H1 (cell line): ENCODE measurements at regions not wholly inside any gene's neighbourhood (a gene's known extent, or its start where the extent isn't known, plus 50 kb on each side); places are given as distances from the start of the nearest gene placed in this dataset.

Source experiments
- CTCF ChIA-PET: fragments of 300-600 bp; sonication (Branson Sonifier 250); formaldehyde crosslinking; loops from one replicate; lab custom pipeline; 2021; ENCODE audit not compliant: partially characterized antibody; lab: Charles Lee
- POLR2A ChIA-PET: fragments of 300-600 bp; sonication (Branson Sonifier 250); formaldehyde crosslinking; loops from one replicate; lab custom pipeline; 2021; ENCODE audit warnings: inconsistent platforms; ENCODE audit not compliant: partially characterized antibody; lab: Charles Lee
- DNase-seq, 2 experiments: peaks; one replicate each; pipeline versions ENCODE4 v3.0.0 to v3.0.0-alpha.2; 2010 to 2022; ENCODE audit warnings: low spot score in 2 of 2, low read depth in 1 of 2, mixed read lengths in 1 of 2
- FAIRE-seq: peaks from 2 replicates; lab custom pipeline; 2011; peaks lifted over from hg19 to GRCh38; lab: Jason Lieb, UNC
- H2AFZ ChIP-seq: 2 replicates; pipeline ENCODE4 v1.8.1; 2012; ENCODE audit warnings: low read length, inconsistent platforms
- H2AK5ac ChIP-seq: 2 replicates; pipeline ENCODE4 v1.6.1; 2013; ENCODE audit warnings: low read depth, low read length
- H2BK120ac ChIP-seq: replicated peaks from 2 replicates; pipeline ENCODE3; 2013; ENCODE audit warnings: low read depth, low read length, inconsistent platforms
- H2BK12ac ChIP-seq: 2 replicates; pipeline ENCODE4 v1.6.1; 2013; ENCODE audit warnings: low read depth, low read length
- H2BK15ac ChIP-seq: 2 replicates; pipeline ENCODE4 v1.6.1; 2013; ENCODE audit warnings: low read length
- H2BK20ac ChIP-seq: 2 replicates; pipeline ENCODE4 v1.6.1; 2013; ENCODE audit warnings: low read length
- H2BK5ac ChIP-seq: 2 replicates; pipeline ENCODE4 v1.6.1; 2013; ENCODE audit warnings: low read depth, low read length
- H3K14ac ChIP-seq: 2 replicates; pipeline ENCODE4 v1.6.1; 2013; ENCODE audit warnings: inconsistent platforms; ENCODE audit not compliant: insufficient read length
- H3K18ac ChIP-seq: 2 replicates; pipeline ENCODE4 v1.6.1; 2013; ENCODE audit warnings: low read length; ENCODE audit errors: extremely low read depth
- H3K23ac ChIP-seq: 2 replicates; pipeline ENCODE4 v1.6.1; 2013; ENCODE audit warnings: inconsistent platforms; ENCODE audit not compliant: insufficient read length
- H3K23me2 ChIP-seq: 2 replicates; pipeline ENCODE4 v1.6.1; 2013; ENCODE audit warnings: low read depth, low read length
- H3K27ac ChIP-seq: 2 replicates; pipeline ENCODE4 v1.6.1; 2011; ENCODE audit warnings: low read depth, low read length, inconsistent platforms
- H3K27me3 ChIP-seq, 4 experiments: replicated peaks in 1 of 4; 1 replicate in 1 of 4; 2 replicates in 3 of 4; pipeline versions ENCODE4 v1.6.1 to v1.8.1; 2011 to 2013; ENCODE audit warnings: low read length in 3 of 4, mild to moderate bottlenecking in 3 of 4, inconsistent platforms in 2 of 4, mixed read lengths in 2 of 4, moderate library complexity in 1 of 4; ENCODE audit not compliant: control insufficient read depth in 3 of 4, insufficient read depth in 3 of 4; ENCODE audit errors: extremely low read depth in 1 of 4
- H3K36me3 ChIP-seq, 4 experiments: 2 replicates each; pipeline versions ENCODE4 v1.6.1 to v1.8.1; 2011 to 2013; ENCODE audit warnings: mild to moderate bottlenecking in 4 of 4, low read length in 3 of 4, moderate library complexity in 2 of 4, control low read depth in 1 of 4, inconsistent platforms in 1 of 4; ENCODE audit not compliant: insufficient read depth in 4 of 4, control insufficient read depth in 2 of 4
- H3K4ac ChIP-seq: replicated peaks from 2 replicates; pipeline ENCODE3; 2013; ENCODE audit warnings: low read length, low read depth, mixed read lengths, inconsistent platforms; ENCODE audit not compliant: insufficient read length
- H3K4me1 ChIP-seq, 4 experiments: replicated peaks in 1 of 4; 1 replicate in 1 of 4; 2 replicates in 3 of 4; pipeline versions ENCODE4 v1.6.1 to v1.8.1; 2011 to 2013; ENCODE audit warnings: low read length in 3 of 4, inconsistent platforms in 2 of 4, mixed read lengths in 1 of 4; ENCODE audit not compliant: insufficient read depth in 4 of 4, control insufficient read depth in 3 of 4
- H3K4me2 ChIP-seq, 2 experiments: 2 replicates each; pipeline versions ENCODE4 v1.6.1 to v1.8.1; 2011 to 2013; ENCODE audit warnings: low read depth in 2 of 2, low read length in 2 of 2, control low read depth in 1 of 2, inconsistent platforms in 1 of 2, mild to moderate bottlenecking in 1 of 2; ENCODE audit not compliant: insufficient read depth in 1 of 2
- H3K4me3 ChIP-seq, 4 experiments: fragments of 200-600, 300-600 bp in 1 of 4; sonication (generic), shearing (Covaris generic), sonication (Bioruptor Twin) in 1 of 4; 2 replicates each; pipeline versions ENCODE4 v1.5.1 to v1.8.1; 2011 to 2016; ENCODE audit warnings: low read length in 4 of 4, low read depth in 3 of 4, control low read depth in 2 of 4, inconsistent platforms in 2 of 4, mild to moderate bottlenecking in 2 of 4, mixed read lengths in 1 of 4, moderate library complexity in 1 of 4; ENCODE audit not compliant: insufficient read depth in 2 of 4; ENCODE audit errors: extremely low read depth in 1 of 4
- H3K56ac ChIP-seq: replicated peaks from 2 replicates; pipeline ENCODE3; 2013; ENCODE audit warnings: low read depth, mild to moderate bottlenecking, mixed read lengths, low read length, inconsistent platforms; ENCODE audit not compliant: insufficient read length
- H3K79me1 ChIP-seq: 2 replicates; pipeline ENCODE4 v1.6.1; 2013; ENCODE audit warnings: low read depth, low read length, control low read depth
- H3K79me2 ChIP-seq, 2 experiments: 2 replicates each; pipeline versions ENCODE4 v1.6.1 to v1.8.1; 2012 to 2013; ENCODE audit warnings: low read length in 2 of 2, mild to moderate bottlenecking in 2 of 2, inconsistent platforms in 1 of 2; ENCODE audit not compliant: insufficient read depth in 2 of 2, control insufficient read depth in 1 of 2
- H3K9ac ChIP-seq, 4 experiments: replicated peaks in 1 of 4; 1 replicate in 1 of 4; 2 replicates in 3 of 4; pipeline versions ENCODE4 v1.6.1 to v1.8.1; 2011 to 2013; ENCODE audit warnings: low read depth in 3 of 4, low read length in 3 of 4, control low read depth in 2 of 4, mild to moderate bottlenecking in 2 of 4, moderate library complexity in 2 of 4, inconsistent platforms in 1 of 4; ENCODE audit errors: extremely low read depth in 1 of 4
- H3K9me3 ChIP-seq, 2 experiments: 2 replicates each; pipeline versions ENCODE4 v1.6.1 to v1.8.1; 2012 to 2013; ENCODE audit warnings: mild to moderate bottlenecking in 2 of 2, moderate library complexity in 2 of 2, control low read depth in 1 of 2, inconsistent platforms in 1 of 2, low read depth in 1 of 2, low read length in 1 of 2, mixed read lengths in 1 of 2; ENCODE audit not compliant: insufficient read depth in 2 of 2
- H4K20me1 ChIP-seq, 2 experiments: replicated peaks in 1 of 2; 2 replicates each; pipeline versions ENCODE3 to v1.8.1; 2011 to 2013; ENCODE audit warnings: inconsistent platforms in 2 of 2, low read length in 2 of 2, mild to moderate bottlenecking in 1 of 2; ENCODE audit not compliant: insufficient read depth in 2 of 2, control insufficient read depth in 1 of 2
- H4K5ac ChIP-seq: 2 replicates; pipeline ENCODE4 v1.6.1; 2013; ENCODE audit warnings: low read length, low read depth, mixed read lengths, inconsistent platforms; ENCODE audit not compliant: insufficient read length
- H4K8ac ChIP-seq: 2 replicates; pipeline ENCODE4 v1.8.0; 2013; ENCODE audit warnings: mild to moderate bottlenecking, moderate library complexity, low read length, inconsistent platforms; ENCODE audit not compliant: insufficient read depth; ENCODE audit errors: extremely low read depth
- H4K91ac ChIP-seq: replicated peaks from 2 replicates; pipeline ENCODE3; 2013; ENCODE audit warnings: low read length, mixed read lengths, inconsistent platforms; ENCODE audit not compliant: insufficient read length
- ASH2L ChIP-seq: fragments of 200-600, 300-600 bp; sonication (generic); IDR thresholded peaks from one replicate; pipeline ENCODE4 v1.7.1; 2017; ENCODE audit warnings: low read length
- CEBPB ChIP-seq: IDR thresholded peaks from 2 replicates; pipeline ENCODE4 v1.6.1; 2012; ENCODE audit warnings: low read depth, low read length
- CHD1 ChIP-seq: IDR thresholded peaks from 2 replicates; pipeline ENCODE4 v1.6.1; 2012; ENCODE audit warnings: low read depth, low read length, improper control_type of control experiment
- CREB1 ChIP-seq: IDR thresholded peaks from 2 replicates; pipeline ENCODE4 v1.6.1; 2012; ENCODE audit warnings: inconsistent platforms
- HDAC2 ChIP-seq, 2 experiments: fragments of 300-600 bp in 1 of 2; sonication (generic) in 1 of 2; IDR thresholded peaks; 2 replicates each; pipeline ENCODE4 v1.6.1; 2011 to 2012; ENCODE audit warnings: low read depth in 2 of 2, low read length in 2 of 2, mild to moderate bottlenecking in 2 of 2, moderate library complexity in 2 of 2, borderline replicate concordance in 1 of 2, inconsistent platforms in 1 of 2
- HDAC6 ChIP-seq: IDR thresholded peaks from one replicate; pipeline ENCODE4 v1.7.1; 2012; ENCODE audit warnings: low read depth, mild to moderate bottlenecking, inconsistent platforms, low read length, moderate library complexity
- JUN ChIP-seq: IDR thresholded peaks from 2 replicates; pipeline ENCODE4 v1.6.1; 2011; ENCODE audit warnings: low read depth, mild to moderate bottlenecking, improper control_type of control experiment, low read length
- KDM1A ChIP-seq: fragments of 200-600, 300-600 bp; sonication (generic); IDR thresholded peaks from 2 replicates; pipeline ENCODE4 v1.7.1; 2016; ENCODE audit warnings: mild to moderate bottlenecking, low read length, borderline replicate concordance
- KDM5A ChIP-seq: fragments of 200-600 bp; IDR thresholded peaks from 2 replicates; pipeline ENCODE4 v1.7.1; 2012; ENCODE audit warnings: mild to moderate bottlenecking, low read length, inconsistent platforms, mixed read lengths
- PHF8 ChIP-seq: fragments of 200-600 bp; sonication (generic); conservative IDR thresholded peaks from 2 replicates; pipeline ENCODE4 v1.7.1; 2012; ENCODE audit warnings: low read depth, mild to moderate bottlenecking, inconsistent platforms, low read length, moderate library complexity
- RBBP5 ChIP-seq: IDR thresholded peaks from 2 replicates; pipeline ENCODE4 v1.7.1; 2012; ENCODE audit warnings: low read depth, mild to moderate bottlenecking, inconsistent platforms, low read length, moderate library complexity, borderline replicate concordance
- SP1 ChIP-seq: IDR thresholded peaks from 2 replicates; pipeline ENCODE4 v1.6.1; 2011; ENCODE audit warnings: low read depth, low read length
- SP2 ChIP-seq: IDR thresholded peaks from 2 replicates; pipeline ENCODE4 v1.6.1; 2012; ENCODE audit warnings: mild to moderate bottlenecking, low read length, inconsistent platforms
- TAF1 ChIP-seq: IDR thresholded peaks from 2 replicates; pipeline ENCODE4 v1.6.1; 2011; ENCODE audit warnings: mild to moderate bottlenecking, low read depth, low read length
- TCF12 ChIP-seq: IDR thresholded peaks from 2 replicates; pipeline ENCODE4 v1.6.1; 2011; ENCODE audit warnings: low read depth, mild to moderate bottlenecking, low read length
- TEAD4 ChIP-seq: IDR thresholded peaks from 2 replicates; pipeline ENCODE4 v1.6.1; 2012; ENCODE audit warnings: low read depth, low read length, inconsistent platforms, mixed read lengths
- YY1 ChIP-seq: IDR thresholded peaks from 2 replicates; pipeline ENCODE4 v1.6.1; 2011; ENCODE audit warnings: low read depth, mild to moderate bottlenecking, low read length
- WGBS, 2 experiments: shearing (Covaris generic) in 1 of 2; methylation state at CpG; one replicate each; pipeline versions ENCODE4 v1.1.6 to v1.1.7; 2013 to 2015; ENCODE audit warnings: low lambda C conversion rate in 2 of 2, mixed read lengths in 2 of 2, inconsistent platforms in 1 of 2, low coverage in 1 of 2, missing lambda C conversion rate in 1 of 2; ENCODE audit not compliant: insufficient replicate concordance in 2 of 2, insufficient coverage in 1 of 2, insufficient read length in 1 of 2; ENCODE audit errors: extremely low coverage in 1 of 2, missing lambda C conversion rate in 1 of 2; 5-methylcytosine and 5-hydroxymethylcytosine counted together

DNA sequence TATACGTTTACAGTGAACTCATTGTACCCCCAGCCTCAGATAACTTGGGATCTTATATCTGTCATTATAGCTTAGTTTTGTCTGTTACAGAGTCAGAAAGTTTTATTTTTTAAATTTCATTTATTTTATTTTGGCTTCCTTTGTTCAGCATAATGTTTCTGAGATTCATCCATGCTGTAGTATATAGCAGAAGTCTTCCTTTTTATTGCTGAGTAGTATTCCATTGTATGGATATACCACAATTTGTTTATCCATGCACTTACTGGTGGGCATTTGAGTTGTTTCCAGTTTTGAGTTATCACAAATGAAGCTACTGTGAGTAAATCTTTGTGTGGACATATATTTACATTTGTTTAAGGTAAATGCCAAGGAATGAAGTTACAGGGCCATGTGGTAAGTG lies 122.3 kb downstream of the ADCYAP1 start:
- WGBS, 2 experiments = 78% methylated on average over 1 of the region's 1 CpG; no CpG with 5 or more reads in 1 of the 2 experiments
- no peak overlapping the region for H4K5ac ChIP-seq
- peaks cover 0 to 2% of the 10 kb centered on the region in 2 experiments for H4K20me1 ChIP-seq
- H4K91ac ChIP-seq = no peak overlapping the region
- no peak overlapping the region for H2BK15ac ChIP-seq
- no peak overlapping the region for H3K9ac ChIP-seq
- no peak overlapping the region for H3K18ac ChIP-seq
- no peak overlapping the region for H3K14ac ChIP-seq
- no peak overlapping the region for H2BK12ac ChIP-seq
- no peak overlapping the region for H3K56ac ChIP-seq
- H3K4me2 ChIP-seq = no peak overlapping the region
- no peaks in the 10 kb centered on the region for H3K4me1 ChIP-seq
- no peak overlapping the region for H2BK120ac ChIP-seq
- no peak overlapping the region for H3K27ac ChIP-seq
- no peak overlapping the region for H2AK5ac ChIP-seq
- no peak overlapping the region for H3K4ac ChIP-seq
- POLR2A ChIA-PET = no interaction called here
- CTCF ChIA-PET = no interaction called here
- FAIRE-seq (no peak), DNase-seq (no peak)
- H3K36me3 ChIP-seq = no peaks in the 10 kb centered on the region
- no peaks in the 10 kb centered on the region for H3K79me2 ChIP-seq
- no peak overlapping the region for H2BK20ac ChIP-seq
- H3K23ac ChIP-seq = no peak overlapping the region
- no peak overlapping the region for H4K8ac ChIP-seq
- H2AFZ ChIP-seq = no peak overlapping the region
- H3K79me1 ChIP-seq = no peaks in the 10 kb centered on the region; the same call in 1 of the 2 replicates
- no peak overlapping the region for H3K4me3 ChIP-seq
- no peaks in the 10 kb centered on the region for H3K23me2 ChIP-seq
- no peak overlapping the region for H2BK5ac ChIP-seq
- no peaks in the 10 kb centered on the region for H3K27me3 ChIP-seq
- H3K9me3 ChIP-seq = peaks cover 3 to 4% of the 10 kb centered on the region in 2 experiments; a peak in 2 of 4 replicates
- TF ChIP-seq SP2 (no peak), TEAD4 (no peak), RBBP5 (no peak), JUN (no peak), YY1 (no peak), KDM5A (no peak), CREB1 (no peak), TCF12 (no peak), CEBPB (no peak), ASH2L (no peak), TAF1 (no peak), HDAC2 (IDR thresholded peaks at IDR 0.05; ENCODE audit: borderline replicate concordance in 1 of 2, low read depth in 2 of 2, low read length in 2 of 2) (no peak), CHD1 (no peak), PHF8 (no peak), KDM1A (no peak), HDAC6 (no peak), SP1 (no peak)
